Activated T-cell treated with anti-CD3 and anti-CD28 coated beads for 4 hours (primary cell): ENCODE measurements at regions not wholly inside any gene's neighbourhood (a gene's known extent, or its start where the extent isn't known, plus 50 kb on each side); places are given as distances from the start of the nearest gene placed in this dataset.
"Not testable (repeated sequence)": the region's sequence is repeated elsewhere in the genome, so short reads cannot be mapped to it uniquely, and the experiment has no call there.

Source experiments
- DNase-seq: peaks from one replicate; pipeline ENCODE4 v3.0.0-alpha.2; 2020

GRCh38 chr13:44312131-44312530 lies 61.5 kb upstream of the SERP2 start:
- DNase-seq: no peak

DNA sequence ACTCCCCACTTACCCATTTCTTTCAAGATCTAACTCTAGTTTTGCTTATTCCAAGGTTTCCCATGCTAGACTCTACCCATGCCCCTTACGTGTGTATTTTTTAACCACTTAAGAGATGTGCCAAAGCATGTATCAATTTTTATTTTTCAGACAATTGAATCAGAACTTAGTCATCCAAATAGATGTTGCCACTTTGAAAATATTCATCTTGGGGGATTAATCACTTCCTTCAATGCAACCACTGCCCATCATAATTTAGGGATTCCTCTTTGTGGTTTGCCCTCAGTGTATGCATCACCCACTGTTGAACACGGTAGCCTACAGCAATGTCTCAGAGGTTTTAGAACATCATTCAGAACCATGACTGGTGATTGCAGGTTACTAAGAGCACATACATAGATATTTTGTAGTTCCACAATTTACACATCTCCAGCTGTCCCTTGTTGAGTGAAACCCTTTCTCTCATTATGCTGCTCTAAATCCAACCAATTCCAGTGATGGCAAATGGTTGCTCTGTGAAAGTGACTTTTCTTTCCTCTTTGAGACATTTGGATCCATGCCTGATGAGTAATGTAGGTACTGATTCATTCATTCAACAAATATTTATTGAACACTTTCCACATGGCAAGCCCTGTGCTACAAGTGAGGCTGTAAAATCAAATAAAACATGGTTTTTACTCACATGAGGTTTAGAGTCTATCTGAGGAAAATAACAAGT lies 60.6 kb upstream of the SERP2 start:
- DNase-seq: no peak

DNA sequence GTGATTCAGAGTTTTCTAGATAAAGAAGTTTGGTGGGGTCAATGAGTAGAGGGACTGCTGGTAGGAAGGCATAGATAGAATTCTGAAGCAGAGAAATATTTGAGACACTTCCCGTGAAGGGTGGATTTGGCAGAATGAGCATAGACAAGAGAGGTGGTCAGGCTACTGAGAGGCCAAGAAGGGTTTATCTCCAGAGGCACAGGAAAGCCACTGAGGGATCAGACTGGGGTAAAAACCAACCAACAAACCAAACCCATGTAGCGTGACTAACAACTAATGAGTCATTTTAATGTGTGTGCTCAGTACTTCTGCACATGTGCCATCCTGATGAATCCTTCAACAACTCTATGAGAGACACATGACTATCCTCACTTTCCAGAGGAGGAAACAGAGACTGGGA lies 60.0 kb upstream of the SERP2 start:
- DNase-seq: no peak

GRCh38 chr13:44314160-44314559 lies 59.5 kb upstream of the SERP2 start:
- not testable (repeated sequence) for DNase-seq

GRCh38 chr13:44317752-44318151 lies 55.9 kb upstream of the SERP2 start:
- no peak for DNase-seq

GRCh38 chr13:44318161-44318560 lies 55.5 kb upstream of the SERP2 start:
- DNase-seq: no peak

DNA sequence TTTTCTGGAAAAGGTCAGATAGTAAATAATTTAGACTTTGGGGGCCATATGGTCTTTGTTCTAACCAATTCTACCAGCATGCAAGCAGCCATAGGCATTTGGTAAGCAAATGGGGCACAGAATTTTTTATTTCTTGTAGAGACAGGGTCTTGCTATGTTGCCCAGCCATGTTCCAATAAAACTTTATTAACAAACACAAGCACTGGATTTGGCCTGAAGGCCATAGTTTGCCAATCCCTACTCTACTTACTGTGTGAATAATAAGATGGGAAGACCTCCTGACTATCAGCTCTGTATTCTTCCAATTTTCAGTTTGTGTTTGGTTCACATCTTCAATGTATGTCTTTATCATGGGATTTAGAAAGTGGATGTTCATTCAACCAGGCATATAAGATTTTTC lies 53.0 kb upstream of the SERP2 start:
- DNase-seq: no peak

DNA sequence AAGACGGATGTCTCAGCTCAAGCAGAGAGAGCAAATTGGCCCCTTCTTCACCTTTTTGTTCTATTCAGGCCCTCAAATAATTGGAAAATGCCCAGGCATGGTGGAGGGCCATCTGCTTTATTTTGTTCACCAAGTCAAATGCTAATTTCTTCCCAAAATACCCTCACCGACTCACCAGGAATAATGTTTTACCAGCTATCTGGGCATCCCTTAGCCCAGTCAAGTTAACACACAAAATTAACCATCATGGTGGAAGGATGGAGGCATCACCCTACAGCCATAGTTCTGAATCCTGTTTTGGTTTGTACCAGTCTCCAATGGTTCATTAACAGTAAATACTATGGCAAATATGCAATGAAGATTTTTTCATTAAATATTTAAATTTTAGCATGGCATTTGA lies 51.7 kb upstream of the SERP2 start:
- no peak for DNase-seq

- DNase-seq: no peak
Observed at GRCh38 chr13:44322928-44323327, 50.7 kb upstream of the SERP2 start.

GRCh38 chr13:44323754-44324153 lies 49.9 kb upstream of the SERP2 start:
- no peak for DNase-seq
